Activated T-cell treated with anti-CD3 and anti-CD28 coated beads, Interleukin-2, amount 50 U/mL, for 24 hours (primary cell): ENCODE measurements at regions not wholly inside any gene's neighbourhood (a gene's known extent, or its start where the extent isn't known, plus 50 kb on each side); places are given as distances from the start of the nearest gene placed in this dataset.

ENCODE experiments used
- DNase-seq: peaks from one replicate; pipeline ENCODE4 v3.0.0-alpha.2; 2020
- H3K27ac Mint-ChIP-seq: 2 replicates; pipeline ENCODE4 v1.8.0; 2020; ENCODE audit warnings: mild to moderate bottlenecking, mixed read lengths
- H3K27me3 Mint-ChIP-seq: 2 replicates; pipeline ENCODE4 v1.8.0; 2020; ENCODE audit warnings: mixed read lengths
- H3K36me3 Mint-ChIP-seq: 2 replicates; pipeline ENCODE4 v1.8.0; 2020; ENCODE audit warnings: low read depth, mixed read lengths
- H3K4me1 Mint-ChIP-seq: 2 replicates; pipeline ENCODE4 v1.8.0; 2020; ENCODE audit warnings: low read depth, mixed read lengths
- H3K4me3 Mint-ChIP-seq: 2 replicates; pipeline ENCODE4 v1.8.0; 2020; ENCODE audit warnings: mild to moderate bottlenecking, moderate library complexity, mixed read lengths
- H3K9me3 Mint-ChIP-seq: 2 replicates; pipeline ENCODE4 v1.8.0; 2020; ENCODE audit warnings: mixed read lengths

- Mint-ChIP-seq H3K9me3 (no peaks in the 10 kb centered on the region), H3K27ac (no peak overlapping the region)
These were observed 397.6 kb upstream of the GJE1 start for GRCh38 chr6:141735126-141735525.

GRCh38 chr6:141734071-141734840, 398.5 kb upstream of the GJE1 start:
- Mint-ChIP-seq H3K9me3 (no peaks in the 10 kb centered on the region), H3K4me1 (peaks cover 2% of the 10 kb centered on the region), H3K27me3 (no peaks in the 10 kb centered on the region), H3K4me3 (no peak overlapping the region), H3K27ac (no peak overlapping the region), H3K36me3 (no peaks in the 10 kb centered on the region)
- no peak for DNase-seq

More at GRCh38 chr6:141735126-141735525, 397.6 kb upstream of the GJE1 start:
- H3K4me1 Mint-ChIP-seq = peaks cover 2% of the 10 kb centered on the region
- H3K4me3 Mint-ChIP-seq = no peak overlapping the region
- H3K36me3 Mint-ChIP-seq = no peaks in the 10 kb centered on the region
- no peak for DNase-seq
- no peaks in the 10 kb centered on the region for H3K27me3 Mint-ChIP-seq

GRCh38 chr6:141729146-141729545, 403.6 kb upstream of the GJE1 start:
- H3K4me3 Mint-ChIP-seq = no peak overlapping the region
- H3K27ac Mint-ChIP-seq = no peak overlapping the region
- no peaks in the 10 kb centered on the region for H3K9me3 Mint-ChIP-seq
- H3K4me1 Mint-ChIP-seq = no peaks in the 10 kb centered on the region
- H3K27me3 Mint-ChIP-seq = no peaks in the 10 kb centered on the region
- no peaks in the 10 kb centered on the region for H3K36me3 Mint-ChIP-seq
- no peak for DNase-seq

- H3K4me1 Mint-ChIP-seq = no peaks in the 10 kb centered on the region
- H3K36me3 Mint-ChIP-seq = no peaks in the 10 kb centered on the region
- H3K4me3 Mint-ChIP-seq = no peak overlapping the region
- no peak for DNase-seq
- no peaks in the 10 kb centered on the region for H3K9me3 Mint-ChIP-seq
- H3K27ac Mint-ChIP-seq = no peak overlapping the region
- H3K27me3 Mint-ChIP-seq = no peaks in the 10 kb centered on the region
These were observed 404.4 kb upstream of the GJE1 start for GRCh38 chr6:141728330-141728729.

- no peaks in the 10 kb centered on the region for H3K9me3 Mint-ChIP-seq
- DNase-seq = no peak
- H3K4me3 Mint-ChIP-seq = no peak overlapping the region
- H3K4me1 Mint-ChIP-seq = no peaks in the 10 kb centered on the region
- H3K27me3 Mint-ChIP-seq = no peaks in the 10 kb centered on the region
- no peak overlapping the region for H3K27ac Mint-ChIP-seq
- no peaks in the 10 kb centered on the region for H3K36me3 Mint-ChIP-seq
These were observed 406.5 kb upstream of the GJE1 start for GRCh38 chr6:141726248-141726647.

- no peaks in the 10 kb centered on the region for H3K27me3 Mint-ChIP-seq
- no peak overlapping the region for H3K27ac Mint-ChIP-seq
- H3K4me1 Mint-ChIP-seq = no peaks in the 10 kb centered on the region
- no peaks in the 10 kb centered on the region for H3K36me3 Mint-ChIP-seq
- no peak overlapping the region for H3K4me3 Mint-ChIP-seq
- no peak for DNase-seq
- H3K9me3 Mint-ChIP-seq = no peaks in the 10 kb centered on the region
These were observed 408.0 kb upstream of the GJE1 start for GRCh38 chr6:141724731-141725130.

GRCh38 chr6:141719476-141719875, 413.2 kb upstream of the GJE1 start:
- peaks cover 5% of the 10 kb centered on the region for H3K27me3 Mint-ChIP-seq
- no peaks in the 10 kb centered on the region for H3K36me3 Mint-ChIP-seq
- no peaks in the 10 kb centered on the region for H3K4me1 Mint-ChIP-seq
- no peaks in the 10 kb centered on the region for H3K9me3 Mint-ChIP-seq
- no peak overlapping the region for H3K27ac Mint-ChIP-seq
- no peak for DNase-seq
- H3K4me3 Mint-ChIP-seq = no peak overlapping the region

GRCh38 chr6:141705431-141705830, 427.3 kb upstream of the GJE1 start:
- Mint-ChIP-seq H3K27me3 (no peaks in the 10 kb centered on the region), H3K27ac (no peak overlapping the region), H3K4me3 (no peak overlapping the region), H3K36me3 (no peaks in the 10 kb centered on the region), H3K4me1 (no peaks in the 10 kb centered on the region), H3K9me3 (peaks cover 2% of the 10 kb centered on the region)
- DNase-seq = no peak

- no peaks in the 10 kb centered on the region for H3K9me3 Mint-ChIP-seq
These were observed 428.6 kb upstream of the GJE1 start for GRCh38 chr6:141704151-141704550.

GRCh38 chr6:141701732-141702131, 431.0 kb upstream of the GJE1 start:
- no peak overlapping the region for H3K4me3 Mint-ChIP-seq
- no peak overlapping the region for H3K27ac Mint-ChIP-seq
- DNase-seq = no peak
- H3K27me3 Mint-ChIP-seq = no peaks in the 10 kb centered on the region
- no peaks in the 10 kb centered on the region for H3K9me3 Mint-ChIP-seq
- H3K4me1 Mint-ChIP-seq = no peaks in the 10 kb centered on the region
- H3K36me3 Mint-ChIP-seq = no peaks in the 10 kb centered on the region

More at GRCh38 chr6:141704151-141704550, 428.6 kb upstream of the GJE1 start:
- DNase-seq = no peak
- H3K36me3 Mint-ChIP-seq = no peaks in the 10 kb centered on the region
- no peaks in the 10 kb centered on the region for H3K27me3 Mint-ChIP-seq
- no peaks in the 10 kb centered on the region for H3K4me1 Mint-ChIP-seq
- H3K27ac Mint-ChIP-seq = no peak overlapping the region
- H3K4me3 Mint-ChIP-seq = no peak overlapping the region

GRCh38 chr6:141700819-141701218, 431.9 kb upstream of the GJE1 start:
- no peak for DNase-seq
- H3K27ac Mint-ChIP-seq = no peak overlapping the region
- no peaks in the 10 kb centered on the region for H3K9me3 Mint-ChIP-seq
- H3K4me3 Mint-ChIP-seq = no peak overlapping the region
- no peaks in the 10 kb centered on the region for H3K27me3 Mint-ChIP-seq
- H3K4me1 Mint-ChIP-seq = no peaks in the 10 kb centered on the region
- no peaks in the 10 kb centered on the region for H3K36me3 Mint-ChIP-seq

- no peak overlapping the region for H3K4me3 Mint-ChIP-seq
- no peaks in the 10 kb centered on the region for H3K9me3 Mint-ChIP-seq
- no peaks in the 10 kb centered on the region for H3K27me3 Mint-ChIP-seq
These were observed 443.8 kb upstream of the GJE1 start for GRCh38 chr6:141688916-141689315.

GRCh38 chr6:141685416-141685815, 447.3 kb upstream of the GJE1 start:
- H3K27ac Mint-ChIP-seq = no peak overlapping the region
- no peaks in the 10 kb centered on the region for H3K36me3 Mint-ChIP-seq
- H3K4me3 Mint-ChIP-seq = no peak overlapping the region
- H3K27me3 Mint-ChIP-seq = no peaks in the 10 kb centered on the region
- H3K4me1 Mint-ChIP-seq = no peaks in the 10 kb centered on the region
- no peaks in the 10 kb centered on the region for H3K9me3 Mint-ChIP-seq
- no peak for DNase-seq

More at GRCh38 chr6:141688916-141689315, 443.8 kb upstream of the GJE1 start:
- Mint-ChIP-seq H3K4me1 (no peaks in the 10 kb centered on the region), H3K27ac (no peak overlapping the region), H3K36me3 (no peaks in the 10 kb centered on the region)
- no peak for DNase-seq

GRCh38 chr6:141682391-141682790, 450.3 kb upstream of the GJE1 start:
- no peaks in the 10 kb centered on the region for H3K27me3 Mint-ChIP-seq
- no peak overlapping the region for H3K4me3 Mint-ChIP-seq
- DNase-seq = no peak
- H3K4me1 Mint-ChIP-seq = no peaks in the 10 kb centered on the region
- no peaks in the 10 kb centered on the region for H3K36me3 Mint-ChIP-seq
- no peak overlapping the region for H3K27ac Mint-ChIP-seq
- H3K9me3 Mint-ChIP-seq = no peaks in the 10 kb centered on the region

GRCh38 chr6:141677598-141678211, 455.0 kb upstream of the GJE1 start:
- Mint-ChIP-seq H3K4me3 (no peak overlapping the region), H3K4me1 (no peaks in the 10 kb centered on the region), H3K36me3 (no peaks in the 10 kb centered on the region), H3K27ac (no peak overlapping the region), H3K9me3 (no peaks in the 10 kb centered on the region), H3K27me3 (no peaks in the 10 kb centered on the region)
- DNase-seq = no peak
